Body of pancreas (tissue), 4 donors: ENCODE measurements at regions not wholly inside any gene's neighbourhood (a gene's known extent, or its start where the extent isn't known, plus 50 kb on each side); places are given as distances from the start of the nearest gene placed in this dataset.
A peak's percentile ranks its signal among the peaks of the same experiment; 100 is the strongest.

Source experiments
- ATAC-seq: fragments of 150-250 bp; one replicate; pipeline ENCODE4 v1.9.1; 2016
- DNase-seq, 4 donors: peaks; one replicate each; pipeline ENCODE4 v3.0.0-alpha.2; 2019
- H3K27ac ChIP-seq, 4 donors: fragments of 200-600 bp; sonication (generic); 1 replicate in 3 of 4; 2 replicates in 1 of 4; pipeline versions ENCODE4 v1.5.1 to v1.6.1; 2016 to 2019; ENCODE audit warnings: mild to moderate bottlenecking in 1 of 4, mixed read lengths in 1 of 4, moderate library complexity in 1 of 4
- H3K27me3 ChIP-seq, 2 donors: fragments of 200-600 bp; sonication (generic); one replicate each; pipeline ENCODE4 v1.6.0; 2016; ENCODE audit warnings: mild to moderate bottlenecking in 1 of 2
- H3K36me3 ChIP-seq, 2 donors: fragments of 200-600 bp; sonication (generic); replicated peaks in 1 of 2; 2 replicates each; pipeline ENCODE4 v1.5.1; 2016; ENCODE audit warnings: low read depth in 2 of 2; ENCODE audit not compliant: insufficient read depth in 1 of 2
- H3K4me1 ChIP-seq: fragments of 200-600 bp; sonication (generic); one replicate; pipeline ENCODE4 v1.6.0; 2016
- H3K4me3 ChIP-seq, 2 donors: fragments of 200-600 bp; sonication (generic); 1 replicate in 1 of 2; 2 replicates in 1 of 2; pipeline ENCODE4 v1.5.1; 2016 to 2019
- H3K9me3 ChIP-seq, 3 donors: fragments of 200-600 bp; sonication (generic); 1 replicate in 2 of 3; 2 replicates in 1 of 3; pipeline ENCODE4 v1.5.1; 2016
- CTCF ChIP-seq, 7 experiments: fragments of 450-650 bp in 4 of 7; fragments of 200-600 bp in 3 of 7; sonication (generic) in 3 of 7; IDR thresholded peaks; one replicate each; pipeline ENCODE4 v1.5.1; 2016 to 2019; ENCODE audit warnings: antibody characterized with exemption in 7 of 7
- POLR2A ChIP-seq, 3 donors: fragments of 450-650 bp; IDR thresholded peaks; one replicate each; pipeline ENCODE4 v1.6.1; 2016; ENCODE audit warnings: antibody characterized with exemption in 3 of 3, mild to moderate bottlenecking in 2 of 3
- WGBS, 2 donors: methylation state at CpG; one replicate each; pipeline ENCODE4 v1.1.5; 2017; 5-methylcytosine and 5-hydroxymethylcytosine counted together
- intact Hi-C: fragments of 100-400 bp; cut with DNase I; formaldehyde crosslinking; loops from one replicate; pipeline ENCODE4 v1.15.1; 2023

DNA sequence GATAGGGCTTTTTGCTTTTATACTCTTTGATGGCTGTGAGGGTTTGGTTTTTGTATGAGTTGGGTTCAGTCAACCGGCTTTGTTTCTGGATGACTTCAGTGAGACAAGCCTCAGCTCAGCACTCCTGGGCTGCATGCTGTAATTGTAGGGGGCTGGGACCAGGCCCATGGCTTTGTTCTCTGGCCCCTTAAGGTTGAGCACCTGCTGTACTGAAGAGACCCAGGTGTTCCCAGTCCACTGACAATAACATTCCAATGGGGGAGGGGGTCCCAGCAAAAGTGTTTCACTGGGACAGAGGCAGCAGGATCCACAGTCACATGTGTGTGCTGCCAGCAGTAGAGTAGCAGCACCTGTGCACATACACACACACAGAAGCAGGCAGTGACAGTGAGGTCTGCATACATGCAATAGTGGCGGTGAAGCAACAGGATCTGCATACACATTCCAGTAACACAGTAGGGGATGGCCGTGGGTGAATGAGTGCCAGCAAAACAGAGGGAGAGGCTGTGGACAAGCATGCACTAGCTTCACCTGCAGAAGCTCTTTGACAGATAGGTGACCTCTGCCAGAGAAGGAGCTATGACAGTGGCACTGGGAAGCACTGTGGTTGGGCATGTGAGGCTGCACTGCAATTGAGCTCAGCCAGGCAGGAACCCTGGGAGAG, 240.4 kb downstream of the ASCL1 start:
- no peak for TF ChIP-seq CTCF (IDR thresholded peaks at IDR 0.05)
- no peak for TF ChIP-seq POLR2A (IDR thresholded peaks at IDR 0.05)
- WGBS, 2 donors, result 62 to 78% methylated on average over 3 of the region's 3 CpGs
- no peaks in the 10 kb centered on the region for H3K4me1 ChIP-seq
- DNase-seq, result no peak
- H3K27me3 ChIP-seq, result no peaks in the 10 kb centered on the region
- H3K36me3 ChIP-seq, result no peaks in the 10 kb centered on the region
- intact Hi-C loops, result no loop called here
- H3K27ac ChIP-seq, result no peak overlapping the region
- ATAC-seq, result no peak
- H3K4me3 ChIP-seq, result no peak overlapping the region
- H3K9me3 ChIP-seq, result peaks cover 0 to 5% (median 0%) of the 10 kb centered on the region in 3 donors

GRCh38 chr12:103198499-103198898, 241.0 kb downstream of the ASCL1 start:
- H3K4me3 ChIP-seq, result no peak overlapping the region
- 53% methylated on average over 2 of the region's 2 CpGs; no CpG with 5 or more reads in 1 of the 2 donors for WGBS, 2 donors
- peaks cover 0 to 5% (median 0%) of the 10 kb centered on the region in 3 donors for H3K9me3 ChIP-seq
- no peak for DNase-seq
- intact Hi-C loops, result no loop called here
- no peak overlapping the region for H3K27ac ChIP-seq
- H3K36me3 ChIP-seq, result no peaks in the 10 kb centered on the region
- no peaks in the 10 kb centered on the region for H3K4me1 ChIP-seq
- H3K27me3 ChIP-seq, result no peaks in the 10 kb centered on the region
- ATAC-seq, result no peak
- TF ChIP-seq POLR2A (IDR thresholded peaks at IDR 0.05), result no peak
- TF ChIP-seq CTCF (IDR thresholded peaks at IDR 0.05), result no peak

DNA sequence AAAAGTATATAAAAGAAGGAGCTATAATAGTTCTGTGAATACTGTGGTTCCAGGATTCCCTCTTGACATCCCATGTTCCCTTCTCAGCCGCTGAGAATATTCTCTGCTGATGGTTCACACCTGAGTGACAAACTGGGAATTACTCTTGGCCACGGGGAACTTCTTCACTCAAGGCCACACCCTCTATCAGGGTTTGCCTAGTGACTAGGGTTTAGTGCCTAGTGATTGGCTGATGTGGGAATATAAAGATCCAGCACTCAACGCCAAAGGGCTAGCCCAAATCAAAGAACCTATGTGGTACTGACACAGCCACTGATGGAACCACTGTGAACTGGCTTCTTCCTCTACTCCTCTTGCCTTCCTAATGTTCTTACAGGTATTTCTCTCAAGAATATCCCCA, 248.4 kb downstream of the ASCL1 start:
- WGBS, 2 donors, result 41 to 65% methylated on average over 3 of the region's 3 CpGs
- intact Hi-C loops, result no loop called here

DNA sequence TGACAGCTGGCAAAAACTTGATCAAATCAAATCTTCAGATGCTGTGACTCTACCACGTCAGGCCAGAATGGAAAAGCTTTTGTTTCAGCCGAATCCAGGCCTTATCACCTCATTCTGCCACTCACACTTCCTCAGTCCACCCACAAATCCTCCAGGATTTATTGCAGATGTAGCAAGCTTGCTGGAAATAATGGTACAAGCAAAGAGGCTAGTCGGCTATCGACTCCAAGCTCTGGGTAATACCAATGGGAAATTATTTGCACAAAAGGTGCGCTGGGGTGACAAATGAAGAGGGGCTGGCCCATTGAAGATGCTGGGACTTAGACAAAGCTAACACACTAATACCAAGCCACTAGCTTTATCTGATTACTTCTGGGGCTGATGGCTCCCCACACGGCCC, 250.5 kb downstream of the ASCL1 start:
- DNase-seq (no peak), ATAC-seq (no peak)
- intact Hi-C loops, result no loop called here
- Histone ChIP-seq H3K4me1 (no peaks in the 10 kb centered on the region), H3K27me3 (no peaks in the 10 kb centered on the region), H3K36me3 (no peaks in the 10 kb centered on the region), H3K9me3 (no peaks in the 10 kb centered on the region), H3K27ac (no peak overlapping the region), H3K4me3 (no peak overlapping the region)
- 55 to 63% methylated on average over 6 of the region's 6 CpGs for WGBS, 2 donors
- TF ChIP-seq CTCF (IDR thresholded peaks at IDR 0.05) (no peak), POLR2A (IDR thresholded peaks at IDR 0.05) (no peak)

More for the DNA sequence above, 248.4 kb downstream of the ASCL1 start:
- Histone ChIP-seq H3K36me3 (no peaks in the 10 kb centered on the region), H3K4me1 (no peaks in the 10 kb centered on the region), H3K27me3 (no peaks in the 10 kb centered on the region), H3K4me3 (no peak overlapping the region), H3K9me3 (no peaks in the 10 kb centered on the region), H3K27ac (no peak overlapping the region)
- DNase-seq (no peak), ATAC-seq (no peak)
- TF ChIP-seq POLR2A (IDR thresholded peaks at IDR 0.05) (no peak), CTCF (IDR thresholded peaks at IDR 0.05) (no peak)

- no peak overlapping the region for H3K27ac ChIP-seq
- H3K9me3 ChIP-seq, result no peaks in the 10 kb centered on the region
- H3K4me3 ChIP-seq, result no peak overlapping the region
- intact Hi-C loops, result no loop called here
- H3K36me3 ChIP-seq, result no peaks in the 10 kb centered on the region
- no peaks in the 10 kb centered on the region for H3K27me3 ChIP-seq
- 15 to 30% methylated on average over 2 of the region's 2 CpGs for WGBS, 2 donors
- TF ChIP-seq CTCF (IDR thresholded peaks at IDR 0.05) (no peak), POLR2A (IDR thresholded peaks at IDR 0.05) (no peak)
- DNase-seq (peak in 1 of 4 donors; percentile 6), ATAC-seq (no peak)
- no peaks in the 10 kb centered on the region for H3K4me1 ChIP-seq
Observed at GRCh38 chr12:103241184-103241583, 254.6 kb downstream of the C12orf42 start.
